ENCODE measurements at regions not wholly inside any gene's neighbourhood (a gene's known extent, or its start where the extent isn't known, plus 50 kb on each side); places are given as distances from the start of the nearest gene placed in this dataset.

DNA sequence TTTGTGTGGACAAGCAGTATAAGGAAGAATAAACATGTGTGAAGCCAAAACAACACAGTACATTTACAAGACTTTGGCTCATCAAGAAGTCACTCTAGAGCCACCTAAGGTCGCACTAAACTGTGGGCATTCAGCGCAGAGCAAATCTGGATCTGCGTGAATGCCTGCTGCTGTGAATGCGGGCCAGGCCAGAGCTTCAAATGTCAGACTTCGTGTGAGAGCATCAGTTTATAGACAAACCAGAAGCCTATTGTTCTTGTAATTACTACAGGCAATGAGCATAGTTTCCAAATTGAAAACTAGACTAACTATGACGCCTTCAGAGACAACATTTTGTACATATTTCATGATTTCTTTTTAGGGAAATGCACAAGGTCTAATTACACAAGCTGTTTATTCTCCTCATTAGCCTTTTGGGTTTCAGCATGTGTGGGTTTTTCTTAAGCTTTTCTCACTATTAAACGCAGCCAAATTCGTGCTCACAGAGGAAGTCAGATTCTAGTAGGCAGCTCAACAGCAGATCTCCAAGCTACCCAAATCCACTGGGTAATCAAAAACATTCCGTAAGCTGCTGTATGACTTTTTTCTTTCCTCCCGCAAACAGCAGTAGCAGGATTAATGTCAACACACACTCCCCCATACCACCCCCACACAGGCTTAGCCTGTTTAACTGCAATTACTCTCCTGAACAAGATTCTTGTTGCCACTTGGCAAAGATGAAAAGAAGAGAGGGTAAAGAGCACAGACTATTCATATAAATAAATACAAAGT, 84.5 kb upstream of the SETMAR start:
- H3K36me3 ChIP-seq (ENCODE audit: control insufficient read depth in 1 of 2, insufficient read depth in 2 of 2, low read depth in 1 of 2, low read length in 2 of 2) = no peaks in the 10 kb centered on the region
- H3K18ac ChIP-seq (ENCODE audit: low read depth in 1 of 2, low read length in 2 of 2) = no peak overlapping the region
- no peak overlapping the region for H2BK5ac ChIP-seq (ENCODE audit: low read depth, low read length, poor library complexity, severe bottlenecking)
- no peak overlapping the region for H2AFZ ChIP-seq (ENCODE audit: low read depth, low read length)
- no peak overlapping the region for H4K91ac ChIP-seq (ENCODE audit: low read length)
- H2AK5ac ChIP-seq (ENCODE audit: low read length, severe bottlenecking) = no peak overlapping the region
- no peak overlapping the region for H2BK15ac ChIP-seq (ENCODE audit: low read depth, poor library complexity, severe bottlenecking)
- H2BK120ac ChIP-seq (ENCODE audit: low read depth, low read length) = no peak overlapping the region
- no peak for DNase-seq
- 70% methylated on average over 7 of the region's 10 CpGs for WGBS
- no peak overlapping the region for H2BK12ac ChIP-seq (ENCODE audit: low read length in 2 of 2)
- H3K14ac ChIP-seq (ENCODE audit: low read length in 2 of 2) = no peak overlapping the region
- peaks cover 3% of the 10 kb centered on the region for H3K9me3 ChIP-seq (ENCODE audit: control insufficient read depth, low read length)
- no peak overlapping the region for H4K8ac ChIP-seq (ENCODE audit: low read length)
- no peak overlapping the region for H3K4ac ChIP-seq (ENCODE audit: low read depth in 1 of 2, low read length in 2 of 2)
- no peaks in the 10 kb centered on the region for H3K27me3 ChIP-seq (ENCODE audit: control insufficient read depth in 1 of 2, insufficient read depth in 1 of 2, low read length in 2 of 2)
- H3K4me2 ChIP-seq (ENCODE audit: low read length, poor library complexity, severe bottlenecking) = no peak overlapping the region
- H3K4me1 ChIP-seq (ENCODE audit: control insufficient read depth, insufficient read depth, low read depth, low read length) = no peaks in the 10 kb centered on the region
- no peak overlapping the region for H3K27ac ChIP-seq (ENCODE audit: low read length, poor library complexity, severe bottlenecking)
- no peak overlapping the region for H3K23ac ChIP-seq (ENCODE audit: low read length in 2 of 2)
- no peak overlapping the region for H3K4me3 ChIP-seq (ENCODE audit: insufficient read depth in 1 of 2, low read depth in 1 of 2, low read length in 2 of 2)
- H3K79me1 ChIP-seq (replicated peaks; ENCODE audit: low read length, poor library complexity, severe bottlenecking) = no peaks in the 10 kb centered on the region
- no peak overlapping the region for H3K9ac ChIP-seq (ENCODE audit: low read length)

DNA sequence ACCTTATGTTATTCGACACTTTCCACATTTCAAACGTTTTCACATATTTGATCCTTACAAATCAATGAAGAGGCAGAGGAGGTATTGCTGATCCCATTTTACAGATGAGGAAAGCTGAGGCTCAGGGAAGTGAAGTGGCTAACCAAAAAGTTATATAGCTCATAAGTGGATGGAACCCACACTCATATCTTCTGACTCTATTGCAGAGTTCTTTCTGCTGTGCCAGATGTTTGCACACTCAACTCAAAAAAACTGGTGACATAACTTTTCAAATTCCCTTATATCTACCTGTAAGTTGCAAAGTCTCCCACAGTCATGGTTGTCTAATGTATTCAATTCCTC, 84.0 kb upstream of the SETMAR start:
- H3K4me1 ChIP-seq (ENCODE audit: control insufficient read depth, insufficient read depth, low read depth, low read length) = no peaks in the 10 kb centered on the region
- no peak overlapping the region for H3K9ac ChIP-seq (ENCODE audit: low read length)
- H3K23ac ChIP-seq (ENCODE audit: low read length in 2 of 2) = no peak overlapping the region
- no peak overlapping the region for H2BK120ac ChIP-seq (ENCODE audit: low read depth, low read length)
- H2BK12ac ChIP-seq (ENCODE audit: low read length in 2 of 2) = no peak overlapping the region
- H3K4me2 ChIP-seq (ENCODE audit: low read length, poor library complexity, severe bottlenecking) = no peak overlapping the region
- no peak overlapping the region for H2AFZ ChIP-seq (ENCODE audit: low read depth, low read length)
- no peak overlapping the region for H2BK15ac ChIP-seq (ENCODE audit: low read depth, poor library complexity, severe bottlenecking)
- no peaks in the 10 kb centered on the region for H3K27me3 ChIP-seq (ENCODE audit: control insufficient read depth in 1 of 2, insufficient read depth in 1 of 2, low read length in 2 of 2)
- no peak overlapping the region for H3K18ac ChIP-seq (ENCODE audit: low read depth in 1 of 2, low read length in 2 of 2)
- 40% methylated on average over 2 of the region's 2 CpGs for WGBS
- peaks cover 3% of the 10 kb centered on the region for H3K9me3 ChIP-seq (ENCODE audit: control insufficient read depth, low read length)
- H4K91ac ChIP-seq (ENCODE audit: low read length) = no peak overlapping the region
- H2BK5ac ChIP-seq (ENCODE audit: low read depth, low read length, poor library complexity, severe bottlenecking) = no peak overlapping the region
- H3K27ac ChIP-seq (ENCODE audit: low read length, poor library complexity, severe bottlenecking) = no peak overlapping the region
- H2AK5ac ChIP-seq (ENCODE audit: low read length, severe bottlenecking) = no peak overlapping the region
- H3K36me3 ChIP-seq (ENCODE audit: control insufficient read depth in 1 of 2, insufficient read depth in 2 of 2, low read depth in 1 of 2, low read length in 2 of 2) = no peaks in the 10 kb centered on the region
- H3K14ac ChIP-seq (ENCODE audit: low read length in 2 of 2) = no peak overlapping the region
- no peak overlapping the region for H4K8ac ChIP-seq (ENCODE audit: low read length)
- no peaks in the 10 kb centered on the region for H3K79me1 ChIP-seq (replicated peaks; ENCODE audit: low read length, poor library complexity, severe bottlenecking)
- no peak for DNase-seq
- no peak overlapping the region for H3K4ac ChIP-seq (ENCODE audit: low read depth in 1 of 2, low read length in 2 of 2)
- no peak overlapping the region for H3K4me3 ChIP-seq (ENCODE audit: insufficient read depth in 1 of 2, low read depth in 1 of 2, low read length in 2 of 2)

DNA sequence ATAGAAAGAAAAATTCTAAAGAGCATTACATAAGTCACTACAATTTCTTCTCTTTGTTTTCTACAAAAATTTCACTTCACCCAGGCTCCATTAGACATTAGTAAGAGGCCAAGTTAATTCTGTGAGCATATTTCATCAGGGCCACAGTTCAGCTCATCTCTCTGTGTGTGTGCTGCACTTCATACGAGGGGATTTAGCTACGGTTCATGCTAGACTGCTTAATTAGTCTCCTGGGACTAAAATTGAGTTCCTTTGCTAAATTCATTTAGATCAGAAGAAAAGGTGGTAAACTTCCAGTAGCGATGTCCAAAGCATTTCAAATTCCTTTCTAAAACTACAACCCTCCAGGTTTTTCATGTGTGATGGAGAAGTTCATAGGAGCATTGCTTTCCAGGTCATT, 83.1 kb upstream of the SETMAR start:
- DNase-seq = no peak
- Histone ChIP-seq H2BK12ac (ENCODE audit: low read length in 2 of 2) (no peak overlapping the region), H3K4me1 (ENCODE audit: control insufficient read depth, insufficient read depth, low read depth, low read length) (no peaks in the 10 kb centered on the region), H3K18ac (ENCODE audit: low read depth in 1 of 2, low read length in 2 of 2) (no peak overlapping the region), H3K9me3 (ENCODE audit: control insufficient read depth, low read length) (peaks cover 3% of the 10 kb centered on the region), H3K4me3 (ENCODE audit: insufficient read depth in 1 of 2, low read depth in 1 of 2, low read length in 2 of 2) (no peak overlapping the region), H3K4ac (ENCODE audit: low read depth in 1 of 2, low read length in 2 of 2) (no peak overlapping the region), H3K27ac (ENCODE audit: low read length, poor library complexity, severe bottlenecking) (no peak overlapping the region), H3K27me3 (ENCODE audit: control insufficient read depth in 1 of 2, insufficient read depth in 1 of 2, low read length in 2 of 2) (no peaks in the 10 kb centered on the region), H3K23ac (ENCODE audit: low read length in 2 of 2) (no peak overlapping the region), H2AFZ (ENCODE audit: low read depth, low read length) (no peak overlapping the region), H3K36me3 (ENCODE audit: control insufficient read depth in 1 of 2, insufficient read depth in 2 of 2, low read depth in 1 of 2, low read length in 2 of 2) (no peaks in the 10 kb centered on the region), H3K4me2 (ENCODE audit: low read length, poor library complexity, severe bottlenecking) (no peak overlapping the region), H2BK120ac (ENCODE audit: low read depth, low read length) (no peak overlapping the region), H3K79me1 (replicated peaks; ENCODE audit: low read length, poor library complexity, severe bottlenecking) (no peaks in the 10 kb centered on the region), H2BK15ac (ENCODE audit: low read depth, poor library complexity, severe bottlenecking) (no peak overlapping the region), H4K91ac (ENCODE audit: low read length) (no peak overlapping the region), H2BK5ac (ENCODE audit: low read depth, low read length, poor library complexity, severe bottlenecking) (no peak overlapping the region), H2AK5ac (ENCODE audit: low read length, severe bottlenecking) (no peak overlapping the region), H3K14ac (ENCODE audit: low read length in 2 of 2) (no peak overlapping the region), H4K8ac (ENCODE audit: low read length) (no peak overlapping the region), H3K9ac (ENCODE audit: low read length) (no peak overlapping the region)
- 14% methylated on average over 2 of the region's 3 CpGs for WGBS

DNA sequence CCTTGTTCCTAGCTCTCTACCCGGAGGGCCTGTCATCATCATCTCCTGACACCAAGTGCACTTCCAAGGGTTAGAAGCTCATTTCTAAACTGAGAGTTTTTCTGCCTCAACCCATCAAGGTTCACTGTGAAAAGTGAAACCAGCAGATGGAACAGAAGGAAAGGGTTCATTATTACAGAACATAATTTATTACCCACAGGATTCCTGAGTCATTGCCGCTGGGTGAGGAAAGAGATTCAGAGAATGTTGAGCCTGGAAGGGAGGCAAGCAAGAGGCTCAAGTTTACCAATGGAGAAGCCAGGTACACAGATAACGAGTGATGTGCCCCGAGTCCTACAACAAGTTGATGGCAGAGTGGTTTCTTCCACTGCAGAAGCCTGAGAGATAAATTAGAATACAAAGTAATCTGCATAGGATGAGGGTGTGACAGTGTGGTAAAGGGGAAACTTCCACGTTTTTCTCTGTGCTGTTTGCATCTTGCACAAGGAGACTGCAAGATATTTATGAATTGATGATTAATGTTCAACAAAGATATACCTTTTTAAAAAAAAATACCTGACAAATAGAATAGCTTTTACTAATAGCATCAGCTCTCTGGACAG, 80.5 kb upstream of the SETMAR start:
- WGBS = 58% methylated on average over 5 of the region's 5 CpGs
- Histone ChIP-seq H2AK5ac (ENCODE audit: low read length, severe bottlenecking) (no peak overlapping the region), H3K9ac (ENCODE audit: low read length) (no peak overlapping the region), H2BK15ac (ENCODE audit: low read depth, poor library complexity, severe bottlenecking) (no peak overlapping the region), H3K27me3 (ENCODE audit: control insufficient read depth in 1 of 2, insufficient read depth in 1 of 2, low read length in 2 of 2) (no peaks in the 10 kb centered on the region), H3K9me3 (ENCODE audit: control insufficient read depth, low read length) (no peaks in the 10 kb centered on the region), H3K36me3 (ENCODE audit: control insufficient read depth in 1 of 2, insufficient read depth in 2 of 2, low read depth in 1 of 2, low read length in 2 of 2) (no peaks in the 10 kb centered on the region), H3K14ac (ENCODE audit: low read length in 2 of 2) (no peak overlapping the region), H3K18ac (ENCODE audit: low read depth in 1 of 2, low read length in 2 of 2) (no peak overlapping the region), H2BK12ac (ENCODE audit: low read length in 2 of 2) (no peak overlapping the region), H2BK5ac (ENCODE audit: low read depth, low read length, poor library complexity, severe bottlenecking) (no peak overlapping the region), H3K4ac (ENCODE audit: low read depth in 1 of 2, low read length in 2 of 2) (no peak overlapping the region), H3K4me2 (ENCODE audit: low read length, poor library complexity, severe bottlenecking) (no peak overlapping the region), H4K8ac (ENCODE audit: low read length) (no peak overlapping the region), H3K4me1 (ENCODE audit: control insufficient read depth, insufficient read depth, low read depth, low read length) (no peaks in the 10 kb centered on the region), H3K27ac (ENCODE audit: low read length, poor library complexity, severe bottlenecking) (no peak overlapping the region), H2AFZ (ENCODE audit: low read depth, low read length) (no peak overlapping the region), H3K23ac (ENCODE audit: low read length in 2 of 2) (no peak overlapping the region), H3K4me3 (ENCODE audit: insufficient read depth in 1 of 2, low read depth in 1 of 2, low read length in 2 of 2) (no peak overlapping the region), H4K91ac (ENCODE audit: low read length) (no peak overlapping the region), H2BK120ac (ENCODE audit: low read depth, low read length) (no peak overlapping the region), H3K79me1 (replicated peaks; ENCODE audit: low read length, poor library complexity, severe bottlenecking) (no peaks in the 10 kb centered on the region)
- DNase-seq = no peak

Measured in mesenchymal stem cell (in vitro differentiated cells and primary cell).